ENCODE measurements at regions not wholly inside any gene's neighbourhood (a gene's known extent, or its start where the extent isn't known, plus 50 kb on each side); places are given as distances from the start of the nearest gene placed in this dataset.

- H3K9ac ChIP-seq (ENCODE audit: low read depth, low read length, poor library complexity, severe bottlenecking), result no peak overlapping the region
- H3K4me3 ChIP-seq (ENCODE audit: low read length, poor library complexity, severe bottlenecking), result no peak overlapping the region
- no peaks in the 10 kb centered on the region for H4K20me1 ChIP-seq (ENCODE audit: insufficient read depth, low read length, poor library complexity, severe bottlenecking)
- no peaks in the 10 kb centered on the region for H3K79me2 ChIP-seq (ENCODE audit: insufficient read depth, low read length)
- no peaks in the 10 kb centered on the region for H3K36me3 ChIP-seq (ENCODE audit: insufficient read depth, low read length)
- TF ChIP-seq EZH2phosphoT487 (IDR thresholded peaks at IDR 0.05; ENCODE audit: borderline replicate concordance) (no peak), CTCF (conservative IDR thresholded peaks at IDR 0.05; ENCODE audit: low read length) (no peak)
- no peaks in the 10 kb centered on the region for H3K4me1 ChIP-seq (ENCODE audit: insufficient read depth, low read length, poor library complexity, severe bottlenecking)
- H2AFZ ChIP-seq (ENCODE audit: low read length), result no peak overlapping the region
- no peaks in the 10 kb centered on the region for H3K9me3 ChIP-seq (ENCODE audit: insufficient read depth, low read depth, low read length)
- H3K4me2 ChIP-seq (ENCODE audit: low read depth, low read length, poor library complexity, severe bottlenecking), result no peak overlapping the region
- H3K9me2 ChIP-seq (replicated peaks; ENCODE audit: low read depth, low read length), result no peaks in the 10 kb centered on the region
- no peaks in the 10 kb centered on the region for H3F3A ChIP-seq (ENCODE audit: low read depth)
- H3K27me3 ChIP-seq (ENCODE audit: insufficient read depth, low read length, poor library complexity, severe bottlenecking), result no peaks in the 10 kb centered on the region
These were observed 139.3 kb downstream of the CXCL12 start for GRCh38 chr10:44245601-44245938.

- no peaks in the 10 kb centered on the region for H3K9me3 ChIP-seq (ENCODE audit: insufficient read depth, low read depth, low read length)
- no peaks in the 10 kb centered on the region for H4K20me1 ChIP-seq (ENCODE audit: insufficient read depth, low read length, poor library complexity, severe bottlenecking)
- no peaks in the 10 kb centered on the region for H3K27me3 ChIP-seq (ENCODE audit: insufficient read depth, low read length, poor library complexity, severe bottlenecking)
- H3K9ac ChIP-seq (ENCODE audit: low read depth, low read length, poor library complexity, severe bottlenecking), result no peak overlapping the region
- H3K4me1 ChIP-seq (ENCODE audit: insufficient read depth, low read length, poor library complexity, severe bottlenecking), result no peaks in the 10 kb centered on the region
- H3K9me2 ChIP-seq (replicated peaks; ENCODE audit: low read depth, low read length), result no peaks in the 10 kb centered on the region
- TF ChIP-seq CTCF (conservative IDR thresholded peaks at IDR 0.05; ENCODE audit: low read length) (no peak), EZH2phosphoT487 (IDR thresholded peaks at IDR 0.05; ENCODE audit: borderline replicate concordance) (no peak)
- no peaks in the 10 kb centered on the region for H3K79me2 ChIP-seq (ENCODE audit: insufficient read depth, low read length)
- no peaks in the 10 kb centered on the region for H3K36me3 ChIP-seq (ENCODE audit: insufficient read depth, low read length)
- no peak overlapping the region for H3K4me3 ChIP-seq (ENCODE audit: low read length, poor library complexity, severe bottlenecking)
- no peak overlapping the region for H3K4me2 ChIP-seq (ENCODE audit: low read depth, low read length, poor library complexity, severe bottlenecking)
- no peak overlapping the region for H2AFZ ChIP-seq (ENCODE audit: low read length)
- H3F3A ChIP-seq (ENCODE audit: low read depth), result no peaks in the 10 kb centered on the region
These were observed 139.9 kb downstream of the CXCL12 start for GRCh38 chr10:44244745-44245600.

GRCh38 chr10:44243851-44244510, 140.9 kb downstream of the CXCL12 start:
- Histone ChIP-seq H4K20me1 (ENCODE audit: insufficient read depth, low read length, poor library complexity, severe bottlenecking) (no peaks in the 10 kb centered on the region), H3K79me2 (ENCODE audit: insufficient read depth, low read length) (no peaks in the 10 kb centered on the region), H3K9me3 (ENCODE audit: insufficient read depth, low read depth, low read length) (no peaks in the 10 kb centered on the region), H3K4me3 (ENCODE audit: low read length, poor library complexity, severe bottlenecking) (no peak overlapping the region), H3K9ac (ENCODE audit: low read depth, low read length, poor library complexity, severe bottlenecking) (no peak overlapping the region), H3K4me2 (ENCODE audit: low read depth, low read length, poor library complexity, severe bottlenecking) (no peak overlapping the region), H3K27me3 (ENCODE audit: insufficient read depth, low read length, poor library complexity, severe bottlenecking) (no peaks in the 10 kb centered on the region), H3K9me2 (replicated peaks; ENCODE audit: low read depth, low read length) (no peaks in the 10 kb centered on the region), H3K36me3 (ENCODE audit: insufficient read depth, low read length) (no peaks in the 10 kb centered on the region), H3F3A (ENCODE audit: low read depth) (no peaks in the 10 kb centered on the region), H2AFZ (ENCODE audit: low read length) (no peak overlapping the region), H3K4me1 (ENCODE audit: insufficient read depth, low read length, poor library complexity, severe bottlenecking) (no peaks in the 10 kb centered on the region)
- TF ChIP-seq CTCF (conservative IDR thresholded peaks at IDR 0.05; ENCODE audit: low read length), result no peak
